Adrenal gland (tissue), 9 donors: ENCODE measurements at regions not wholly inside any gene's neighbourhood (a gene's known extent, or its start where the extent isn't known, plus 50 kb on each side); places are given as distances from the start of the nearest gene placed in this dataset.

Source experiments
- DNase-seq, 7 donors: peaks; one replicate each; pipeline ENCODE4 v3.0.0-alpha.2; 2019 to 2020
- H3K27ac ChIP-seq, 5 donors: fragments of 200-600 bp; sonication (generic) in 4 of 5; 1 replicate in 3 of 5; 2 replicates in 2 of 5; pipeline versions ENCODE4 v1.5.1 to v1.8.0; 2016 to 2020; ENCODE audit warnings: mild to moderate bottlenecking in 1 of 5
- H3K27me3 ChIP-seq: fragments of 200-600 bp; 2 replicates; pipeline ENCODE4 v1.8.0; 2021
- H3K36me3 ChIP-seq, 2 donors: fragments of 200-600 bp; replicated peaks in 1 of 2; 1 replicate in 1 of 2; 2 replicates in 1 of 2; pipeline versions ENCODE4 v1.5.1 to v1.8.0; 2018 to 2022
- H3K4me1 ChIP-seq, 2 donors: fragments of 200-600 bp; replicated peaks in 1 of 2; 1 replicate in 1 of 2; 2 replicates in 1 of 2; pipeline versions ENCODE4 v1.5.1 to v1.8.0; 2018 to 2021
- H3K4me3 ChIP-seq, 4 donors: fragments of 200-600 bp; sonication (generic) in 3 of 4; one replicate each; pipeline ENCODE4 v1.5.1; 2016 to 2018
- H3K9me3 ChIP-seq, 3 donors: fragments of 200-600 bp; sonication (generic) in 1 of 3; replicated peaks in 1 of 3; 1 replicate in 2 of 3; 2 replicates in 1 of 3; pipeline versions ENCODE4 v1.5.1 to v1.8.0; 2016 to 2021
- CTCF ChIP-seq, 6 experiments: fragments of 450-650 bp in 4 of 6; fragments of 200-600 bp in 2 of 6; sonication (generic) in 1 of 6; IDR thresholded peaks; 1 replicate in 5 of 6; 2 replicates in 1 of 6; pipeline versions ENCODE4 v1.5.1 to v1.8.0; 2016 to 2021; ENCODE audit warnings: antibody characterized with exemption in 6 of 6, mild to moderate bottlenecking in 2 of 6, moderate library complexity in 1 of 6
- POLR2A ChIP-seq, 2 donors: fragments of 450-650 bp; IDR thresholded peaks; one replicate each; pipeline ENCODE4 v1.6.1; 2017; ENCODE audit warnings: antibody characterized with exemption in 2 of 2, mild to moderate bottlenecking in 2 of 2, moderate library complexity in 1 of 2
- WGBS, 4 donors: extraction: QIAGEN DNeasy Blood & Tissue Kit in 2 of 4; methylation state at CpG; one replicate each; pipeline versions ENCODE4 v1.1.5 to v1.1.7; 2013 to 2017; 5-methylcytosine and 5-hydroxymethylcytosine counted together
- intact Hi-C, 2 donors: fragments of 100-400 bp; cut with DNase I; formaldehyde crosslinking; loops; one replicate each; pipeline versions ENCODE4 v1.14.1 to v1.15.0; 2022 to 2023
- donor health status: healthy with polysubstance abuse.
- donor health status: Bipolar disorder and iron deficiency.
- donor health status: DM: yes; HTN: yes; CAD: no.
- donor health status: DM: no; HTN: no; CAD: no.
- donor health status: DM: no; HTN: no; CAD: no.

- intact Hi-C loops = no loop called here
- H3K9me3 ChIP-seq = no peaks in the 10 kb centered on the region
- no peaks in the 10 kb centered on the region for H3K27me3 ChIP-seq
- no peaks in the 10 kb centered on the region for H3K36me3 ChIP-seq
- H3K27ac ChIP-seq = no peak overlapping the region
- 77 to 83% (median 82%) methylated on average over 12 of the region's 12 CpGs for WGBS, 4 donors
- H3K4me3 ChIP-seq = no peak overlapping the region
- no peak for DNase-seq
- H3K4me1 ChIP-seq = no peaks in the 10 kb centered on the region
- no peak for TF ChIP-seq CTCF (IDR thresholded peaks at IDR 0.05)
- TF ChIP-seq POLR2A (IDR thresholded peaks at IDR 0.05) = no peak
Observed at GRCh38 chr14:95409477-95410272, 90.0 kb upstream of the CLMN start.

DNA sequence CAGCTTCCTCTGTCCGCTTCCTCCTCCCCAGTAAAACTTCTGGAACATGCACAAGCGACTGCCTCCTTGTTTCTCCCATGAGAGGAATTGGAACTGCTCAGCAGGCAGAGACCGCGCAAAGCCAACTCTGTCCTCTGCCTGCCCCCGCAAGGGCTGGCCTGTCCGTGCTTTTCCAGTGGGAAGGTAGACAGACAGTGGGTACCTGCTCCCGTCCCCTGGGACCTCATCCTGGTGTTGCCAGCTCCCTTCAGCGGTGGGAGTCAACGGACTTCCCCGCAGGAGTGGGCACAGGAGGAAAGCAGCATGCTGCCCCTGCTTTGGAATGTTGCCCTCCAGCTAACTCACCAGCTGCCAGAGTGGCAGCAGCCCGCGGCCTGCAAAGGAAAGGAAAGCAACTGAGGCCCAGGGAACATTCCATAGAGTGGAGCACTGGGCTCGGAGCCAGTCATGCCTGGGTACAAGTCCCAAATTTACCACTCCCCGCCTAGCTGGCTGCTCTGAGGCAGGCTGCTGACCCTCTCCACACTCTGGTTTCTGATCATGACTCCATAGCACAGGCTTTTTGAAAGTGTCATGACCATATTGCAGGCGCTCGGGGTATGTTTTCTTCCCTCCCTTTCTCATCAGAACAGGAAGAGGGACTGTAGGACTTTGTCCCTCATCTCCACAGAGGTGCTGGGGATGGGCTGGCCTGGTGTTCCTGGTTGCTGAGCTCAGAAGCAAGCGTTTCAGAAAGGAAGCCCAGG lies 89.2 kb upstream of the CLMN start:
- Histone ChIP-seq H3K36me3 (no peaks in the 10 kb centered on the region), H3K9me3 (no peaks in the 10 kb centered on the region), H3K4me1 (no peaks in the 10 kb centered on the region), H3K4me3 (no peak overlapping the region), H3K27ac (peak overlapping the region in 1 of 5 donors; percentile 32), H3K27me3 (no peaks in the 10 kb centered on the region)
- WGBS, 4 donors = 81 to 90% (median 85%) methylated on average over 9 to 17 of the region's 17 CpGs
- intact Hi-C loops = no loop called here
- DNase-seq = no peak
- TF ChIP-seq CTCF (IDR thresholded peaks at IDR 0.05) (no peak), POLR2A (IDR thresholded peaks at IDR 0.05) (no peak)

DNA sequence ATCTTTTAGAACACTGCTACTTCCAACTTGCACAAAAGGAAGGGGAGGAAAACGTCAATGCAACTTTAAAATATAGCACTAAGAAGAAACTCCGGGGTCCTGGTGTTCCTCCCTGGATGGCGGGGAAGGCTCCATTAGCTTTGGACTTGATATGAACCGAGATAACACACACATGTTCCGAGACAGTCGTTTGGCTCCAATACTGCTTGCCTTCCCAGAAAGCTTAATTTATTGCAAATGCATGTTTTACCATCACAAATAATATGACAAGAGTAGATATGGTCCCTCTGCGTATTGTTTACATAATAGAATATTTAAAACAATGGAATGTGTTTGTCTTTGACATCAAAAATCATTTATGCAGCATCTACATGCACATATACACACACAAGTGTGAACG lies 87.6 kb upstream of the CLMN start:
- no peaks in the 10 kb centered on the region for H3K36me3 ChIP-seq
- DNase-seq = no peak
- TF ChIP-seq POLR2A (IDR thresholded peaks at IDR 0.05) (no peak), CTCF (IDR thresholded peaks at IDR 0.05) (no peak)
- no peak overlapping the region for H3K4me3 ChIP-seq
- no peaks in the 10 kb centered on the region for H3K9me3 ChIP-seq
- intact Hi-C loops = no loop called here
- H3K4me1 ChIP-seq = no peaks in the 10 kb centered on the region
- 67 to 75% (median 74%) methylated on average over 8 of the region's 8 CpGs for WGBS, 4 donors
- H3K27ac ChIP-seq = peak overlapping the region in 2 of 5 donors; percentile 17 to 55
- no peaks in the 10 kb centered on the region for H3K27me3 ChIP-seq

DNA sequence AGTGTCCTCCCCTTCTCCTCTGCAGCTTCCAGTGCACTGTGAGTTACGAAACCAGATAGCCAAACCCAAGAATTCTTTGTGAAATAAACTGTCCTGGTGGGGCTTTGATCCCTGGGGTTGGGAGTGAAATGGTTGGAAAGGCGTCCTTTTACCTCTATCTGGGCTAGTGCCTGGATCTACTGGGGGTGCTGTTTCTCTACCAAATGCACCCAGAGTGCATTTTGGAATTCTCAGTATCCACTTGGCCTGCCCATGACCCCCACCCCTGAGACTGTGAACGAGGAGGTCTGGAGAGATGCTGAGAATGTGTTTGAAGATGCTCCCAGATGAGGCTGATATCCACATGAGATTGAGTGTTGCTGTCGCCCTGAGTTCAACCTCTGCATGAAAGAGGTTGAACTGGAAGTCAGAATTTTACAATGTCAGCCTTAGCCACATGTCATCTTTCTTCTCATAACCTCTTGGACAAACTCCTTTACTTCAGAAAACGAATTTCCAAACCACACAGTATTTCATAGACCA lies 87.1 kb upstream of the CLMN start:
- WGBS, 4 donors = 40 to 71% (median 59%) methylated on average over 5 of the region's 5 CpGs
- no peak for DNase-seq
- H3K27me3 ChIP-seq = no peaks in the 10 kb centered on the region
- H3K36me3 ChIP-seq = no peaks in the 10 kb centered on the region
- H3K4me3 ChIP-seq = no peak overlapping the region
- H3K4me1 ChIP-seq = no peaks in the 10 kb centered on the region
- intact Hi-C loops = no loop called here
- no peaks in the 10 kb centered on the region for H3K9me3 ChIP-seq
- peak overlapping the region in 2 of 5 donors; percentile 17 to 31 for H3K27ac ChIP-seq
- TF ChIP-seq CTCF (IDR thresholded peaks at IDR 0.05) (no peak), POLR2A (IDR thresholded peaks at IDR 0.05) (no peak)
